SJCRH30 (cell line): ENCODE measurements at regions not wholly inside any gene's neighbourhood (a gene's known extent, or its start where the extent isn't known, plus 50 kb on each side); places are given as distances from the start of the nearest gene placed in this dataset.
A peak's percentile ranks its signal among the peaks of the same experiment; 100 is the strongest.

Source experiments
- DNase-seq, 2 experiments: peaks; one replicate each; pipeline ENCODE4 v3.0.0-alpha.2; 2015 to 2020
- H3K27ac ChIP-seq: fragments of 250-450 bp; sonication (Bioruptor Pico); 2 replicates; pipeline ENCODE4 v1.5.1; 2020; ENCODE audit warnings: mild to moderate bottlenecking, moderate library complexity
- H3K27me3 ChIP-seq: fragments of 250-450 bp; sonication (Bioruptor Pico); 2 replicates; pipeline ENCODE4 v1.5.1; 2020; ENCODE audit warnings: mild to moderate bottlenecking, moderate library complexity
- H3K36me3 ChIP-seq: fragments of 250-450 bp; sonication (Bioruptor Pico); 2 replicates; pipeline ENCODE4 v1.5.1; 2020; ENCODE audit warnings: mild to moderate bottlenecking, moderate library complexity
- H3K4me1 ChIP-seq: fragments of 250-450 bp; sonication (Bioruptor Pico); 2 replicates; pipeline ENCODE4 v1.5.1; 2020; ENCODE audit warnings: mild to moderate bottlenecking, moderate library complexity
- H3K4me3 ChIP-seq: fragments of 250-450 bp; sonication (Bioruptor Pico); 2 replicates; pipeline ENCODE4 v1.5.1; 2020; ENCODE audit warnings: mild to moderate bottlenecking, moderate library complexity
- H3K9me3 ChIP-seq: fragments of 250-450 bp; sonication (Bioruptor Pico); replicated peaks from 2 replicates; pipeline ENCODE4 v1.5.1; 2020; ENCODE audit warnings: mild to moderate bottlenecking, moderate library complexity

DNA sequence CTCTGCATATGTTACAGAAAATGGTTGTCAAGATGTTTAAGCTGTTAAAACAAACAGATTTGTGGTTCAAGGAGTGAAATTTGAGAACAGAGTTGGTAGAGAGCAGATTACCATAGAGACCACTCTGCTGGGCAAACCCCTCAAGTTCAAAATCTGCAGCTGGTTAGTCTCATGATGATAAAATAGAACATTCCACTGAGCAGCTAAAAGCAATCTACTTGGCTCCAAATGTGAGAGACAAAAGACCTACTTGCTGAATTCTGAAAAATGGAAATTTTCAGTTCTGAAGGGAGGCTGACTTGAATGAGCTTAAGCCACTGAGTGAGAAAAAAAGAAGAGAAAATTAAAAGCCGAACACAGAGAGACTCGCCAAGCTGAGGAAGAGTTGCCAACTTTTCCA lies 519.3 kb downstream of the NOVA1 start:
- no peaks in the 10 kb centered on the region for H3K9me3 ChIP-seq
- H3K4me3 ChIP-seq: no peak overlapping the region
- DNase-seq: peak in 1 of 2 experiments; percentile 2
- H3K27ac ChIP-seq: no peak overlapping the region
- H3K4me1 ChIP-seq: no peaks in the 10 kb centered on the region
- no peaks in the 10 kb centered on the region for H3K36me3 ChIP-seq
- peaks cover 2% of the 10 kb centered on the region; the same call in 1 of the 2 replicates for H3K27me3 ChIP-seq

DNA sequence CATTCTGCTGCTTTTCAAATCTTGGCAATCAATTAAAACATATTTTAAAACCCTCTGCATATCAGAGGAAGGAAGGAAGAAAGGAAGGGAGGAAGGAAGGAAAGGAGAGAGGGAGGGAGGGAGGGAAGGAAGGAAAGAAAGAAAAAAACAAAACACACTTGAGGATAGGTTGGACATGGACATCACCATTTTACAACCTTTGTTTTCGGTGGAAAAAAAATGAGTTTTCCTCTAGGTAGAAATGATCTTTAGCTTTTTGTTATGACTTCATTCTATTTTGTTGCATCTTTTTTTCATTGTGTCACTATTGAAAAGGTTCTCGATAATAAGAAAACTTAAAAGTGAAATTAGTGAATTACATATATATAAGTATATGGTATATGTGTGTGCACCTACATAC lies 522.9 kb downstream of the NOVA1 start:
- Histone ChIP-seq H3K9me3 (no peaks in the 10 kb centered on the region), H3K27ac (no peak overlapping the region), H3K36me3 (no peaks in the 10 kb centered on the region), H3K27me3 (peaks cover 2% of the 10 kb centered on the region; the same call in 1 of the 2 replicates), H3K4me1 (no peaks in the 10 kb centered on the region), H3K4me3 (no peak overlapping the region)
- DNase-seq: no peak

DNA sequence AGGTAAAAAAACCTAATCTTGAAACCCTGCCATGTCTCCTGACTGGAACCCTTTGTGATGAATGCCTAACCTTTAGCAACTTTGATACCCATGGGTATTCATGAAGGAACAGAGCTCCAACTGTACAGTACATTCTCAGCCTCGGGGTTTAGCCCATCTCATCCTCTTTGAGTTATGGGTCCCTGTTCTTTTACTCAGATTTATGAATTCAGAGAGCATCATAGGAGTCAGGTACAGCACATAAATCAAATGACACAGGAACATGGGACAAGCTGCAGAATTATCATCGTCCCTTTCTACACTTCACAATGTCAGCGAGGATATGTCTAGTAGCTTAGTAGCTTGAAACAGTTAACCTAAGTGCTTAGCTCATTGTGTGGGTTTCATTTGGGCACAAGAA lies 527.4 kb downstream of the NOVA1 start:
- Histone ChIP-seq H3K27ac (no peak overlapping the region), H3K27me3 (no peaks in the 10 kb centered on the region), H3K4me3 (no peak overlapping the region), H3K4me1 (no peaks in the 10 kb centered on the region), H3K36me3 (no peaks in the 10 kb centered on the region), H3K9me3 (no peaks in the 10 kb centered on the region)
- DNase-seq: no peak

DNA sequence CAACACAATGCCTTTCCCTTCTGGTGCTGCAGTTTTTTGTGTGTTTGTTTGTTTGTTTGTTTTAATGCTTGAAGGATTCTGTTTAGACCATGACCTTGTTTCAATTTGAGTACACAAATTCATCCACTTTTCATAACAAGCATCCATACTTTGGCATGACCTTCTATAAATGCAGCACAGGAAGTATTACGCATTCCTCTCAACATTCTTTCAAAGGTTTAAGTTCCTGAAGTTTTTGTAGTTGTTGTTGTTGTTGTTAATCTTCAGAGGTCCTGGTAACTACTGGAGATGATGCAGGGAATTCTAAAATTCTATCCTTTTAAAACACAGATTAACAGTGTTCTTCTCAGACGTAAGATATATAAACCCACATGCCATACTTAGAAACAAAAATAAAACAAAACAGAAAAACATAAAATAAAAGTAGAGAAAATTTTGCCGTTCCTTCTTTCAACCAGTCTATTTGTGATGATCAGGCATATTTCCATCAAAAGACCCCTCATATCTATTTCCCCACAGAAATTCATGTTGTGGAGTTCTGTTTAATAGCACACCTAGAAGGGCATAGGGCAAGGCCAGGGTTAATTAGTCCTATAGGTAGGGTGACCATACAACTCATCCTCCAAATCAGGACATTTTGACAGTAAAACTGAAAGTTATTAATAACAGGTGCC lies 529.9 kb downstream of the NOVA1 start:
- DNase-seq: no peak
- H3K36me3 ChIP-seq: no peaks in the 10 kb centered on the region
- no peaks in the 10 kb centered on the region for H3K4me1 ChIP-seq
- H3K27ac ChIP-seq: no peak overlapping the region
- no peak overlapping the region for H3K4me3 ChIP-seq
- H3K9me3 ChIP-seq: no peaks in the 10 kb centered on the region
- no peaks in the 10 kb centered on the region for H3K27me3 ChIP-seq

DNA sequence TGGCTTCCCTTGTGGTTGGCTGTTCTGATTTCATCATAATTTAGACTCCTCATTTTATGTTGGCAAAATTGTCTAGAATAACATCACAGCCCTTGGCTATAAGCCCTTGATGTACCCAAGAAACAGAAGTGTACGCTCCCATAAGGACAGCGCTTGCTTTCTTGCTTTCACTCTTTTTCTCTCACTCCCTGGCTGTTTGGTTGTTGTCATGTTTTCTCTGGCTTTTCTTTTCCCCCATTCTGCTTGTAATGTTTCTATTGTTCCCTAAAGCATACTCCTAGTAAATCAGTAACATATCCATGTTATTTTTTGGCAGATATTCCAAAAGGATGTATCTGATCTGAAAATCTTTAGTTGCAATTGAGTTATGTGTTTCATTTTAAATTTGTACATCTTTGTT lies 530.5 kb downstream of the NOVA1 start:
- no peak overlapping the region for H3K4me3 ChIP-seq
- DNase-seq: no peak
- no peaks in the 10 kb centered on the region for H3K4me1 ChIP-seq
- peaks cover 4% of the 10 kb centered on the region; the same call in 1 of the 2 replicates for H3K27me3 ChIP-seq
- no peaks in the 10 kb centered on the region for H3K9me3 ChIP-seq
- no peak overlapping the region for H3K27ac ChIP-seq
- no peaks in the 10 kb centered on the region for H3K36me3 ChIP-seq

DNA sequence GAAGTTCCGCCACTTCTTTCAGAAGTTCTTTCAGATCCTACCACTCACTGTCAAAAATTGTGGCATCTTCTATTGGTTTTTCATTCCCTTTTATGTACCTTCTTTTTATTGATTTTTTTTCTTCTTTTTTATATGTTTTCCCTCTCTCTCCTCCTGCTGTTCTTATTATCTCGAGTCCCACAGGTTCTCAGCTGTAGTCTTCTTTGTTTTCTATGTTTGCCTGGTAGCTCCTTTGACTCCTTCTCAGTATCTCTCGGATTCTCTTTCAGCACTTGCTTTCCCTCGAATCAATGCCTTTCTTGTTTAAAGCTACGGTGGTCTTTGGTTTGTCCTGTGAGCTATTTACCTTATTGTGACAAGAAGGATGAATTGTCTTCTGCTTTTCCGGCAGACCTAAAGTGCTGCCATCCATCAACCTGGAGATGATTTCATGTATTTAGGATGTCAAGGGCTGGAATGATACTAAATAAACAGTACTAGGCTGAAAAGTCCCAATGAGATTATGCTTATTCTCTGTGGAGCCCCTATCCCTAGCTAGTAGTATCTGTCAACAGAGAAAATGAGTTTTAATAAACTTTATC lies 541.7 kb downstream of the NOVA1 start:
- no peaks in the 10 kb centered on the region for H3K36me3 ChIP-seq
- 0 out of 2 replicates have a peak, but pooled peaks cover 3% of the 10 kb centered on the region for H3K27me3 ChIP-seq
- no peaks in the 10 kb centered on the region for H3K4me1 ChIP-seq
- no peak for DNase-seq
- no peaks in the 10 kb centered on the region for H3K9me3 ChIP-seq
- H3K4me3 ChIP-seq: no peak overlapping the region
- no peak overlapping the region for H3K27ac ChIP-seq

DNA sequence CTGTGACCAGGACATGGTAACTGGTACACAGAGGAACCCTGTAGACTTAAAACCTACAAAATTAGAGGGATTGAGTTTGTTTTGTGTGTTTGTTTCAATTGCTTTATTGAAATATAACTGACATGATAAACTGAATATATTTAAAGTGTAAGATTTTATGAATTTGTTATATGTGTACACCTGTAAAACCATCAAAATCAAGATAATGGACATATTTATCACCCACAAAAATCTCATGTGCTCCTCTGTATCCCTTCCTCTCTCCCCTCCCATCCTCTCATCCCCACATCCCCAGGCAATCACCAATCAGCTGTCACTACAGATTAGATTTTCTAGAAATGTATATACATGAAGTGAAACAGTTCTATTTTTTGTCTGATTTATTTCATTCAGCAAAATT lies 565.5 kb downstream of the NOVA1 start:
- no peak overlapping the region for H3K27ac ChIP-seq
- H3K4me3 ChIP-seq: no peak overlapping the region
- no peaks in the 10 kb centered on the region for H3K36me3 ChIP-seq
- H3K4me1 ChIP-seq: no peaks in the 10 kb centered on the region
- DNase-seq: no peak
- H3K27me3 ChIP-seq: peaks cover 4% of the 10 kb centered on the region; the same call in 1 of the 2 replicates
- no peaks in the 10 kb centered on the region for H3K9me3 ChIP-seq

DNA sequence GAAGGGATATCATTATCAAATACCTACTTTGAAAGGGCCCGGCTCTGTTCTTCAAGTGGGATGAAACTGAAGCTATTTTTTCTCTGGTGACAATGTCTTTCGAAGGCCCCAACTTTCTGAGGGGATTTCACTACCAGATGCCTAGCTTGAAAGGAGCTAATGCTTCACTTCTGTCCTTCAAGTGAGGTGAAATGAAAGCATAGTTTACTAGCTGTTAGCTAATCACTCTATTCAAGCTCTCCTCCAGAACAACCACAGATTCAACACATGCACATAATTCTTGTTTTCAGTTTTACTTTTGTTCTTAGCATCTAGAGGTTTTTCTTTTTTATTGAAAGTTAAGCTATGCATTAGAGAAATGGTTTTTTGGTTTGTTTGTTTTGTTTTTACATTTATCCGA lies 571.4 kb downstream of the NOVA1 start:
- H3K36me3 ChIP-seq: no peaks in the 10 kb centered on the region
- 0 out of 2 replicates have a peak, but pooled peaks cover 7% of the 10 kb centered on the region for H3K27me3 ChIP-seq
- no peak overlapping the region for H3K4me3 ChIP-seq
- no peak overlapping the region for H3K27ac ChIP-seq
- DNase-seq: no peak
- no peaks in the 10 kb centered on the region for H3K9me3 ChIP-seq
- H3K4me1 ChIP-seq: no peaks in the 10 kb centered on the region

DNA sequence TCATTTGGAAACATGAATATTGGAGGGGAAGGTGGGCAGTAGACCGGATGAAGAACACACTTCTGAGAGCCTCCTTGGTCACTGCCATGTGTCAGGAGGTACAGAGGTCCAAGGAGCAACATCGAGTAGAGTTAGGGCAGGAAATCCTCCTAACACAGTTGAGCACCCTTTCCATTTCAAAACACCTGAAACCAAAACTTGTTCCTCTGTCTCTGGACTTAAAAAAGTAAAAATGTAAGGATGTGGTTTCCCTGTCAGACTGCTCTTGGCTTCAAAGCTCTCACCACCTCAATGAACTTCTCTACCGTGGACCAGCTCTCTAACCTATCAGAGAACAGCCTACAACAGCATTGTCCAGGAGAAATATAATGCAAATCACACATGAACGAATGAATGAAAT lies 573.9 kb downstream of the NOVA1 start:
- no peak overlapping the region for H3K27ac ChIP-seq
- H3K9me3 ChIP-seq: no peaks in the 10 kb centered on the region
- no peak overlapping the region for H3K4me3 ChIP-seq
- DNase-seq: no peak
- H3K27me3 ChIP-seq: 0 out of 2 replicates have a peak, but pooled peaks cover 7% of the 10 kb centered on the region
- H3K36me3 ChIP-seq: no peaks in the 10 kb centered on the region
- H3K4me1 ChIP-seq: no peaks in the 10 kb centered on the region

DNA sequence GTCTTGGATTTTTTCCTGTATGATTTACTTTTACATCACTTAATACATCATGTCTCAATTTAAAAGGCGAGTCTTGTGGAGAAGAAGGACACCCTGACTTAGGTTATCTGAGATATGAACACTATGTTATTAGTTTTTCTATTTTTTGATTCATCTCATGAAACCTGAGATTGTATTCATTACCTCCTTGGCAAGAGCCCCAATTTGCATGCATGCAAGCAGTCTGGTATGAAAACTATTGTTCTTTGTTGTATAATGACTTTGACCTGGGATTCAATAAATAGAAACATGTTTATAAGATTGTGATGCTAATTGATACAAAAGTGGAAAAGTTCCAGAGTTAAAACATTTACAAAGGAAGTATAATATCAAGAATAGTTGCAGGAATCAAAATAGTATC lies 576.1 kb downstream of the NOVA1 start:
- Histone ChIP-seq H3K4me1 (no peaks in the 10 kb centered on the region), H3K27ac (no peak overlapping the region), H3K9me3 (no peaks in the 10 kb centered on the region), H3K36me3 (no peaks in the 10 kb centered on the region), H3K4me3 (no peak overlapping the region), H3K27me3 (0 out of 2 replicates have a peak, but pooled peaks cover 7% of the 10 kb centered on the region)
- DNase-seq: no peak

DNA sequence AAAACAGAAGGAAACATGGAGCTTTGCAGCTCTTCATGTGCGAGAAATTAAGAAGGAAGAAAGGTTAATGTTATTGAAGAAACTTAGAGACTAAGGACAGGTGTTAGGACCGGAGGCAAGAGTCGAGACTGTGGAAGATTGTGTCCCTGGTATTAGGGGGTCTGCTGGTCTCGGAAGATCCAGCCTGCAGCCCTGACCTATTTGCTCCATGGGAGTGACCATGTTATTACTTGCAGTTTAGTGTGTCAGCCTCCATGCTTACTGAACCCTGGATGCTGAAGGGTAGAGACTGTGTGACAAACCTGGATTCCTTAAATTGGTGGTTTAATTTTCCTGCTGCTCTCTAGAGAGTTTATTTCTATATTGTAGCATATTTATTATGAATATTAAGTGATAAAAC lies 580.6 kb downstream of the NOVA1 start:
- no peaks in the 10 kb centered on the region for H3K27me3 ChIP-seq
- H3K4me1 ChIP-seq: no peaks in the 10 kb centered on the region
- no peaks in the 10 kb centered on the region for H3K9me3 ChIP-seq
- H3K36me3 ChIP-seq: no peaks in the 10 kb centered on the region
- no peak for DNase-seq
- no peak overlapping the region for H3K27ac ChIP-seq
- no peak overlapping the region for H3K4me3 ChIP-seq

DNA sequence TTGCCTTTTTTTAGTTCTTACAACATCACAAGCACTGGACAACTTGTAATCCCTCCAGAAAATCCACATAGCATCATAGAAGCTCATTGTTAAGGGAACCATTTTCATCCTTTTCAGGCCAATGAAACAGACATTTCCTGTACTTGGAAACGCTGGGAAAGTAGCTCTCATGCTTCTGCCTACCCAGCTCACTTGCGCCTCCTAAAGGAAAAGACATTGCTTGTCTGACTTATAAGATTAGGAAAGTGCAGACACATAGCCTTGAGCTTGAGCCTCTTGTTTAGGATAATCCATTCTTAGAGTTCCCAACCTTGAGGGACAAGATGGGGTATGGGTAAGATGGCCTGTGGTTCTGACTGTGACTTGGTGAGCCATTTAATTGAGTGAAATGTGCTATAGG lies 589.5 kb downstream of the NOVA1 start:
- Histone ChIP-seq H3K36me3 (no peaks in the 10 kb centered on the region), H3K9me3 (no peaks in the 10 kb centered on the region), H3K4me3 (no peak overlapping the region), H3K4me1 (no peaks in the 10 kb centered on the region), H3K27ac (no peak overlapping the region), H3K27me3 (no peaks in the 10 kb centered on the region)
- DNase-seq: peak; percentile 8 to 46

DNA sequence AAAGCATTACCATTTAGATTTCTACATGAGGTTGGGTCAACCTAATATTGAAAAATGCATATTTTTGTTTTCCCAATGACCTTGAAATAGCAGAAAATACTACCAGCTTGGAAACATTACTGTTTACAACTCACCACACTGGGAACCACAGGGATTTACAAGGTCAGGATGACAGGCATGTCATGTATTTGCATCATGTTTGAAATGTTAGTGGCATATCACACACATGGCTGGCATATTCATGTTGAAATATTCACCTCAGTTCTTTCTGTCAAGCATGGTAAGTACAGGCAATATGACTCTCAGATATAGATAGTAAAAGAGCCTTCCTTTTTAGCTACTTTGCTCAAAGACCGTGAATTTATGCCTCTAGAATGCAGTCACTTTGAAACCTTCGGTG lies 593.5 kb downstream of the NOVA1 start:
- H3K4me1 ChIP-seq: no peaks in the 10 kb centered on the region
- no peaks in the 10 kb centered on the region for H3K27me3 ChIP-seq
- no peak for DNase-seq
- no peaks in the 10 kb centered on the region for H3K36me3 ChIP-seq
- H3K9me3 ChIP-seq: no peaks in the 10 kb centered on the region
- H3K4me3 ChIP-seq: no peak overlapping the region
- no peak overlapping the region for H3K27ac ChIP-seq

DNA sequence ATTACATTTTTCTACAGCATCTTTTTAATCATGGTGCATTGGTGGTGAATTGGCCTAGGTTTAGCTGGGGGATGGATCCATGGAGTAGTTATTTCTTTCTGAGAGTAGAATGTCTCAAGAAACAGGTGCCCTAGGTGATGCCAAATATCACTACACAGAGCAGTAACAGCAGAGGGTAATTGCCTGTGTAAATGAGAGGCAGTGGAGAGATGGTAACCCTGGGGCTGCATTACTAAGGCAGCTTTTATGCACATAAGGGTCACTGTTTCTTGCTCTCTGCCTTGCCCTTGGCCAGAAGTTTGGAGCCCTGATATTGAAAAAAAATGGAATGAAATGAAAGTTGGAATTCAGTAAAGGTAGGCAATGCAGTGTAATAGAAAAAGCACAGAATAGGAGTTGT lies 604.0 kb downstream of the NOVA1 start:
- Histone ChIP-seq H3K4me1 (no peaks in the 10 kb centered on the region), H3K9me3 (no peaks in the 10 kb centered on the region), H3K36me3 (no peaks in the 10 kb centered on the region), H3K4me3 (no peak overlapping the region), H3K27ac (no peak overlapping the region), H3K27me3 (no peaks in the 10 kb centered on the region)
- DNase-seq: no peak

DNA sequence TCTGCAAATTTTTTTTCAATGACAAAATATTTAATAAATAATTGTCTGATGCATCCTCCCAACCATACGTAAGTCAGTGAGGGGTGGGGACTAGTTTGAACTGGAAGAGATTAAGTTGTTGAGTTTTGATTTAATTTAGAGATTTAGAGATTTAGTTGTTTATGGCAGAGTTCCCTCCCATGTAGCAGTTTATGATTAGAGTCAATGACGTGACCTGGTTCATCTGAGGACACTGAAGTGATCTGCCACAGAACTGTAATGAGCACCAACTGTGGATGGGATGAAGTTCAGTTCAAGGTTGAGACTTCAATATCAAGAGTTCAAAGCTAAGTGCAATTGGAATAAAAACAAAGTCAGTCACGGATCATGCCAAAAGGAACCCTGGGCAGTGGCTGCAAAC lies 609.3 kb downstream of the NOVA1 start:
- peak in 1 of 2 experiments; percentile 20 for DNase-seq
- H3K36me3 ChIP-seq: no peaks in the 10 kb centered on the region
- H3K27me3 ChIP-seq: no peaks in the 10 kb centered on the region
- H3K27ac ChIP-seq: no peak overlapping the region
- H3K4me1 ChIP-seq: no peaks in the 10 kb centered on the region
- no peaks in the 10 kb centered on the region; the same call in 1 of the 2 replicates for H3K9me3 ChIP-seq
- H3K4me3 ChIP-seq: no peak overlapping the region

DNA sequence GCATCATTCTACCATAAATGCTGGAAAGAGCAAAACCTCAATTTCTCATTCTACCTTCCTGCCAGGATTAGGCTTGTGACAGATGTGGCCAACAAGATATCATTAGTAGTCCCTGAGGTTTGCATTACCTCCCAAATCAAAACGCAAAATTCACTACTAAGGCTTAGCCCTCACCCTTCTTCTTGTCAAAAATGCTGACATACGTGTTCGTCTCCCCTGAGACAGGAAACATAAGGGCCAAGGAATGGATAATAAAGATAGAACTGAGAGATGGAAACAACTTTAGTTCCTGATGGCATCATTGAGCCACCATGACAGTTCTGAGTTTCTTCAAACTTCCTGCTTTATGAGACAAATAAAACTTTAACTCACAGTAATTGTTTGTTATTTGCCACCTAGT lies 642.1 kb downstream of the NOVA1 start:
- H3K36me3 ChIP-seq: no peaks in the 10 kb centered on the region
- DNase-seq: no peak

More for the DNA sequence above, 642.1 kb downstream of the NOVA1 start:
- Histone ChIP-seq H3K4me3 (no peak overlapping the region), H3K27ac (no peak overlapping the region), H3K4me1 (no peaks in the 10 kb centered on the region), H3K27me3 (no peaks in the 10 kb centered on the region), H3K9me3 (no peaks in the 10 kb centered on the region)
